ENCODE measurements at regions not wholly inside any gene's neighbourhood (a gene's known extent, or its start where the extent isn't known, plus 50 kb on each side); places are given as distances from the start of the nearest gene placed in this dataset.
"Not testable (repeated sequence)": the region's sequence is repeated elsewhere in the genome, so short reads cannot be mapped to it uniquely, and the experiment has no call there.

- no peak for TF ChIP-seq CTCF (IDR thresholded peaks at IDR 0.05)
- no peak for TF ChIP-seq POLR2A (IDR thresholded peaks at IDR 0.05)
- TF ChIP-seq EP300 (IDR thresholded peaks at IDR 0.05): no peak
- 87 to 89% methylated on average over 3 of the region's 3 CpGs for WGBS, 2 donors
- Histone ChIP-seq H3K27ac (no peak overlapping the region), H3K36me3 (no peaks in the 10 kb centered on the region), H3K4me1 (no peaks in the 10 kb centered on the region), H3K9me3 (peaks cover 0 to 6% (median 0%) of the 10 kb centered on the region in 4 donors), H3K4me3 (no peak overlapping the region), H3K27me3 (peaks cover 0 to 3% of the 10 kb centered on the region in 2 donors)
- DNase-seq (ENCODE audit: low spot score in 2 of 2): no peak
Measured at GRCh38 chr10:125243532-125244253, 83.3 kb upstream of the CTBP2 start.

GRCh38 chr10:125238682-125239081, 78.3 kb upstream of the CTBP2 start:
- Histone ChIP-seq H3K27ac (no peak overlapping the region), H3K4me1 (no peaks in the 10 kb centered on the region), H3K27me3 (no peaks in the 10 kb centered on the region), H3K36me3 (no peaks in the 10 kb centered on the region), H3K9me3 (peaks cover 0 to 13% (median 0%) of the 10 kb centered on the region in 4 donors), H3K4me3 (no peak overlapping the region)
- WGBS, 2 donors: 97 to 100% methylated on average over 1 of the region's 1 CpG
- no peak for TF ChIP-seq CTCF (IDR thresholded peaks at IDR 0.05)
- no peak for TF ChIP-seq EP300 (IDR thresholded peaks at IDR 0.05)
- no peak for TF ChIP-seq POLR2A (IDR thresholded peaks at IDR 0.05)
- DNase-seq (ENCODE audit: low spot score in 2 of 2): no peak

GRCh38 chr10:125236091-125236490, 75.7 kb upstream of the CTBP2 start:
- no peak for DNase-seq (ENCODE audit: low spot score in 2 of 2)
- Histone ChIP-seq H3K27ac (no peak overlapping the region), H3K4me3 (no peak overlapping the region), H3K9me3 (peaks cover 0 to 13% (median 0%) of the 10 kb centered on the region in 4 donors), H3K36me3 (no peaks in the 10 kb centered on the region), H3K4me1 (no peaks in the 10 kb centered on the region), H3K27me3 (no peaks in the 10 kb centered on the region)
- WGBS, 2 donors: 93 to 97% methylated on average over 1 of the region's 1 CpG
- TF ChIP-seq POLR2A (IDR thresholded peaks at IDR 0.05) (no peak), EP300 (IDR thresholded peaks at IDR 0.05) (no peak)

GRCh38 chr10:125235093-125236069, 75.0 kb upstream of the CTBP2 start:
- peaks cover 0 to 13% (median 0%) of the 10 kb centered on the region in 4 donors for H3K9me3 ChIP-seq
- no peaks in the 10 kb centered on the region for H3K4me1 ChIP-seq
- no peaks in the 10 kb centered on the region for H3K27me3 ChIP-seq
- H3K36me3 ChIP-seq: no peaks in the 10 kb centered on the region
- H3K4me3 ChIP-seq: no peak overlapping the region
- DNase-seq (ENCODE audit: low spot score in 2 of 2): no peak
- no peak overlapping the region for H3K27ac ChIP-seq
- TF ChIP-seq EP300 (IDR thresholded peaks at IDR 0.05): no peak
- TF ChIP-seq POLR2A (IDR thresholded peaks at IDR 0.05): no peak
- TF ChIP-seq CTCF (IDR thresholded peaks at IDR 0.05): no peak
- 78 to 85% methylated on average over 6 of the region's 6 CpGs for WGBS, 2 donors

GRCh38 chr10:125234576-125234975, 74.2 kb upstream of the CTBP2 start:
- not testable (repeated sequence) for H3K4me1 ChIP-seq; H3K27me3 ChIP-seq; DNase-seq (ENCODE audit: low spot score in 2 of 2); H3K36me3 ChIP-seq; H3K4me3 ChIP-seq; H3K27ac ChIP-seq
- 81 to 84% methylated on average over 4 of the region's 4 CpGs for WGBS, 2 donors
- H3K9me3 ChIP-seq: peaks cover 0 to 13% (median 0%) of the 10 kb centered on the region in 4 donors

GRCh38 chr10:125233726-125234125, 73.4 kb upstream of the CTBP2 start:
- Histone ChIP-seq H3K36me3 (no peaks in the 10 kb centered on the region), H3K27me3 (no peaks in the 10 kb centered on the region), H3K4me3 (no peak overlapping the region), H3K9me3 (peaks cover 0 to 8% (median 0%) of the 10 kb centered on the region in 4 donors), H3K4me1 (no peaks in the 10 kb centered on the region), H3K27ac (no peak overlapping the region)
- DNase-seq (ENCODE audit: low spot score in 2 of 2): no peak
- WGBS, 2 donors: 80 to 84% methylated on average over 4 of the region's 4 CpGs
- TF ChIP-seq EP300 (IDR thresholded peaks at IDR 0.05) (no peak), POLR2A (IDR thresholded peaks at IDR 0.05) (no peak), CTCF (IDR thresholded peaks at IDR 0.05) (no peak)
